H1 (cell line): ENCODE measurements at regions not wholly inside any gene's neighbourhood (a gene's known extent, or its start where the extent isn't known, plus 50 kb on each side); places are given as distances from the start of the nearest gene placed in this dataset.

Source experiments
- POLR2A ChIP-seq, 2 experiments: IDR thresholded peaks; 1 replicate in 1 of 2; 2 replicates in 1 of 2; pipeline ENCODE4 v1.6.1; 2011; ENCODE audit warnings: low read depth in 2 of 2, low read length in 2 of 2, mild to moderate bottlenecking in 2 of 2; ENCODE audit errors: control extremely low read depth in 1 of 2
- RNF2 ChIP-seq: fragments of 200-900, 300-1000 bp; sonication (generic); IDR thresholded peaks from 2 replicates; pipeline ENCODE4 v1.7.1; 2016; ENCODE audit warnings: borderline replicate concordance, low read depth, mild to moderate bottlenecking, antibody characterized with exemption, low read length; ENCODE audit not compliant: poor library complexity, severe bottlenecking; ENCODE audit errors: missing control alignments
- SP4 ChIP-seq: IDR thresholded peaks from 2 replicates; pipeline ENCODE4 v1.6.1; 2012; ENCODE audit warnings: low read length, inconsistent platforms
- TF ChIP-seq, protein P1 (sequence below): IDR thresholded peaks from 2 replicates; pipeline ENCODE4 v1.6.1; 2012; ENCODE audit warnings: inconsistent platforms

DNA sequence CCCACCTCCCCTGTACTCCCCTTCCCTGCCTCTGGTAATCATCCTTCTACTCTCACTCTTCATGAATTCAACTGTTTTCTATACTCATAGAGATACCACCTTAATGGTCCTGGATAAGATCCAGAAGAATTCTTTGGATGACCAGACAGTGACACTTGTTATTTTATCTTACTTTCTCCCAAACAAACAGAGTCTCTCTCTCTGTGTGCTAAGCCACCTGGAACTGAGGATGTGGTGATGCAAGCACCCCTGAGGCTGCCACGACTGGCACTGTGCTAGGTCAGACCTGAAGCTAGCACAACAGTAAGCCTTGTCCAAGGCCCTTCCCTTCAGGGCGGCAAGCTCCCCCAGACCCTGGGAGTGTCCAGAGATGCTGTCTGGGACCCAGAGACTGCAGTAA, 250.2 kb downstream of the C12orf50 start (continued):
- TF ChIP-seq, protein P1, sequence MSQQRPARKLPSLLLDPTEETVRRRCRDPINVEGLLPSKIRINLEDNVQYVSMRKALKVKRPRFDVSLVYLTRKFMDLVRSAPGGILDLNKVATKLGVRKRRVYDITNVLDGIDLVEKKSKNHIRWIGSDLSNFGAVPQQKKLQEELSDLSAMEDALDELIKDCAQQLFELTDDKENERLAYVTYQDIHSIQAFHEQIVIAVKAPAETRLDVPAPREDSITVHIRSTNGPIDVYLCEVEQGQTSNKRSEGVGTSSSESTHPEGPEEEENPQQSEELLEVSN, result no peak
- TF ChIP-seq RNF2, result no peak
- no peak for TF ChIP-seq SP4
- TF ChIP-seq POLR2A (IDR thresholded peaks at IDR 0.05; ENCODE audit: control extremely low read depth in 1 of 2, low read depth in 2 of 2, low read length in 2 of 2), result no peak
